HCT116 (cell line): ENCODE measurements at regions not wholly inside any gene's neighbourhood (a gene's known extent, or its start where the extent isn't known, plus 50 kb on each side); places are given as distances from the start of the nearest gene placed in this dataset.

ENCODE experiments used
- ATAC-seq: fragments of 200-7000 bp; cut with Tn5 transposase; 2 replicates; pipeline ENCODE4 v1.9.1; 2020; ENCODE audit warnings: mild to moderate bottlenecking, moderate library complexity
- BruUV-seq: library from RNA; stranded (reverse); fragments of 400-500 nt; replicated peaks from 2 replicates; lab custom pipeline; 2021; lab: Mats Ljungman, UMichigan
- CTCF ChIA-PET: fragments of 300-600 bp; sonication (Branson Sonifier 250); formaldehyde crosslinking; loops from one replicate; lab custom pipeline; 2021; ENCODE audit warnings: antibody characterized with exemption; lab: Charles Lee
- POLR2A ChIA-PET: fragments of 300-600, 350-600 bp; sonication (Branson Sonifier 250); formaldehyde crosslinking; loops from one replicate; lab custom pipeline; 2021; ENCODE audit warnings: antibody characterized with exemption; lab: Charles Lee
- RAD21 ChIA-PET, 2 experiments: fragments of 300-600 bp; sonication (Branson Sonifier 250); formaldehyde crosslinking; loops; one replicate each; lab custom pipeline; 2023; ENCODE audit warnings: low total read pairs in 2 of 2; ENCODE audit not compliant: uncharacterized antibody in 2 of 2, unreplicated experiment in 2 of 2, low non-redundant PET in 1 of 2; lab: Charles Lee
- DNase-seq: peaks from one replicate; pipeline ENCODE4 v3.0.0-alpha.2; 2010; ENCODE audit warnings: low read depth, low spot score
- H2AFZ ChIP-seq: fragments of 200-600 bp; shearing (Covaris generic), sonication (generic); 2 replicates; pipeline ENCODE4 v1.6.1; 2017; ENCODE audit warnings: low read depth, mixed run types, mixed read lengths, antibody characterized with exemption, low read length; ENCODE audit not compliant: poor library complexity, severe bottlenecking
- H3K27ac ChIP-seq: 2 replicates; pipeline ENCODE4 v1.5.1; 2012; ENCODE audit warnings: low read depth, low read length
- H3K27me3 ChIP-seq: fragments of 200-600 bp; sonication (generic); 2 replicates; pipeline ENCODE4 v1.6.1; 2016; ENCODE audit warnings: mixed run types, low read length, mixed read lengths; ENCODE audit not compliant: insufficient read depth
- H3K36me3 ChIP-seq, 2 experiments: fragments of 200-500 bp in 1 of 2; fragments of 200-600 bp in 1 of 2; sonication (Bioruptor generic) in 1 of 2; sonication (generic) in 1 of 2; 2 replicates each; pipeline versions ENCODE4 v1.5.1 to v1.6.1; 2014 to 2016; ENCODE audit warnings: low read length in 2 of 2, inconsistent platforms in 1 of 2, mixed read lengths in 1 of 2, mixed run types in 1 of 2; ENCODE audit not compliant: insufficient read depth in 2 of 2, control insufficient read depth in 1 of 2
- H3K4me1 ChIP-seq, 2 experiments: fragments of 200-600 bp in 1 of 2; sonication (generic) in 1 of 2; 2 replicates each; pipeline versions ENCODE4 v1.5.1 to v1.6.1; 2012 to 2017; ENCODE audit warnings: low read length in 2 of 2, inconsistent platforms in 1 of 2, mild to moderate bottlenecking in 1 of 2, mixed read lengths in 1 of 2, mixed run types in 1 of 2, moderate library complexity in 1 of 2; ENCODE audit not compliant: insufficient read depth in 2 of 2, control insufficient read depth in 1 of 2
- H3K4me2 ChIP-seq: fragments of 200-600 bp; sonication (generic); 2 replicates; pipeline ENCODE4 v1.6.1; 2017; ENCODE audit warnings: mixed run types, low read length, mixed read lengths
- H3K4me3 ChIP-seq, 2 experiments: fragments of 200-600 bp in 1 of 2; sonication (generic) in 1 of 2; replicated peaks in 1 of 2; 2 replicates each; pipeline ENCODE4 v1.5.1; 2011 to 2016; ENCODE audit warnings: low read length in 2 of 2, control low read depth in 1 of 2, low read depth in 1 of 2, mild to moderate bottlenecking in 1 of 2, mixed read lengths in 1 of 2, mixed run types in 1 of 2
- H3K79me2 ChIP-seq: fragments of 200-600 bp; sonication (generic); 2 replicates; pipeline ENCODE4 v1.6.1; 2017; ENCODE audit warnings: mild to moderate bottlenecking, mixed run types, low read length, moderate library complexity, mixed read lengths; ENCODE audit not compliant: insufficient read depth
- H3K9ac ChIP-seq: fragments of 200-600 bp; sonication (generic); 2 replicates; pipeline ENCODE4 v1.6.1; 2016; ENCODE audit warnings: low read length, mixed read lengths
- H3K9me2 ChIP-seq: fragments of 200-600 bp; sonication (generic), shearing (Covaris generic); 2 replicates; pipeline ENCODE4 v1.6.1; 2017; ENCODE audit warnings: mixed run types, mild to moderate bottlenecking, moderate library complexity; ENCODE audit not compliant: insufficient read depth
- H3K9me3 ChIP-seq, 2 experiments: fragments of 200-500 bp in 1 of 2; fragments of 200-600 bp in 1 of 2; sonication (Bioruptor generic) in 1 of 2; sonication (generic) in 1 of 2; 2 replicates each; pipeline ENCODE4 v1.6.1; 2014 to 2017; ENCODE audit warnings: low read length in 2 of 2, mixed read lengths in 2 of 2, inconsistent platforms in 1 of 2, low read depth in 1 of 2, mild to moderate bottlenecking in 1 of 2, mixed run types in 1 of 2, moderate library complexity in 1 of 2; ENCODE audit not compliant: control insufficient read depth in 1 of 2, insufficient read depth in 1 of 2
- H4K20me1 ChIP-seq: fragments of 200-600 bp; sonication (generic), shearing (Covaris generic); 2 replicates; pipeline ENCODE4 v1.6.1; 2017; ENCODE audit warnings: mixed run types, mild to moderate bottlenecking, moderate library complexity; ENCODE audit not compliant: insufficient read depth
- EGR1 ChIP-seq: IDR thresholded peaks from 2 replicates; pipeline ENCODE4 v1.6.1; 2012; ENCODE audit warnings: low read depth
- ELF1 ChIP-seq: IDR thresholded peaks from 2 replicates; pipeline ENCODE4 v1.6.1; 2012; ENCODE audit warnings: low read depth, borderline replicate concordance
- EZH2 ChIP-seq: fragments of 200-600 bp; sonication (generic); IDR thresholded peaks from 2 replicates; pipeline ENCODE4 v1.6.1; 2017; ENCODE audit warnings: antibody characterized with exemption, mixed run types
- JUND ChIP-seq: IDR thresholded peaks from 2 replicates; pipeline ENCODE4 v1.6.1; 2012
- POLR2A ChIP-seq: IDR thresholded peaks from 2 replicates; pipeline ENCODE4 v1.7.0; 2011; ENCODE audit warnings: borderline replicate concordance; ENCODE audit not compliant: insufficient read depth, insufficient read length; ENCODE audit errors: extremely low read depth
- POLR2AphosphoS5 ChIP-seq: IDR thresholded peaks from 2 replicates; pipeline ENCODE4 v1.6.1; 2011; ENCODE audit warnings: mild to moderate bottlenecking, low read depth, low read length, moderate library complexity
- RAD21 ChIP-seq: IDR thresholded peaks from 2 replicates; pipeline ENCODE4 v1.6.1; 2012; ENCODE audit warnings: low read depth, mild to moderate bottlenecking
- SIN3A ChIP-seq: IDR thresholded peaks from 2 replicates; pipeline ENCODE4 v1.6.1; 2012; ENCODE audit warnings: low read depth
- SP1 ChIP-seq: IDR thresholded peaks from 2 replicates; pipeline ENCODE4 v1.6.1; 2012; ENCODE audit warnings: low read depth
- SRF ChIP-seq: IDR thresholded peaks from 2 replicates; pipeline ENCODE4 v1.6.1; 2012; ENCODE audit warnings: low read depth
- TCF7L2 ChIP-seq: IDR thresholded peaks from 2 replicates; pipeline ENCODE4 v1.7.0; 2011; ENCODE audit warnings: borderline replicate concordance, inconsistent platforms; ENCODE audit not compliant: insufficient read depth, insufficient read length; ENCODE audit errors: extremely low read depth
- YY1 ChIP-seq: IDR thresholded peaks from 2 replicates; pipeline ENCODE4 v1.6.1; 2011; ENCODE audit warnings: low read length, low read depth, moderate library complexity, mild to moderate bottlenecking; ENCODE audit not compliant: insufficient replicate concordance; ENCODE audit errors: extremely low read depth
- ZFX ChIP-seq: fragments of 450-650 bp; IDR thresholded peaks from 2 replicates; pipeline ENCODE4 v1.6.1; 2017
- ZNF274 ChIP-seq: fragments of 200-500 bp; sonication (Bioruptor generic); IDR thresholded peaks from 2 replicates; pipeline ENCODE4 v1.6.1; 2014; ENCODE audit warnings: mild to moderate bottlenecking, low read depth, low read length, inconsistent platforms
- intact Hi-C: fragments of 100-400 bp; cut with micrococcal nuclease; formaldehyde crosslinking; loops from 2 replicates; pipeline ENCODE4 v1.10.0; 2022
- TF ChIP-seq, protein P1 (sequence below): IDR thresholded peaks from 2 replicates; pipeline ENCODE4 v1.6.1; 2011; ENCODE audit warnings: mild to moderate bottlenecking, low read length, moderate library complexity; ENCODE audit not compliant: insufficient replicate concordance; ENCODE audit errors: extremely low read depth
- TF ChIP-seq, protein P2 (sequence below): IDR thresholded peaks from 2 replicates; pipeline ENCODE4 v1.6.1; 2012

DNA sequence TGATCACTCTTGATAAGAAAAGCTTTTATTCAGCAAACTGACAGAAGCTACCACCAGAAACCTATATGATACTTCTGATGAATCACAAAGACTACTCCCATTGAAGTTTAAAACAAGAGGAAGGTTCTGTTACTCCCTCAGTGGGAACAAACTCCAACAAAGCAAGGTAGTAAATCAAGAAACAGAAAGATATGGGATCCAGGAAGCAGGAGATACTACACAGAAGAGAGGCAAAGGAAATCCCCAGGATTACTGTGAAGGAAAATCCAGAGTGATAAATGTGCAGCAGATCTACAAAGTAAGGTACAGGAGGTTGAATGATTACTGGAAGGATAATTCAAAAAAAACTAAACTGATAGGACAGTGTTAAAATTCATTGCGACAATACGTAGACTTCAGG is 222.4 kb downstream of the HHIP start:
- TF ChIP-seq TCF7L2, result no peak
- TF ChIP-seq EGR1, result no peak
- TF ChIP-seq RAD21, result no peak
- no peak for TF ChIP-seq ELF1
- TF ChIP-seq ZNF274, result no peak
- no peak for TF ChIP-seq EZH2
- no peak for TF ChIP-seq POLR2AphosphoS5
- no peak for TF ChIP-seq POLR2A
- no peak for TF ChIP-seq YY1
- TF ChIP-seq ZFX, result no peak
- TF ChIP-seq SRF, result no peak
- TF ChIP-seq, protein P1, sequence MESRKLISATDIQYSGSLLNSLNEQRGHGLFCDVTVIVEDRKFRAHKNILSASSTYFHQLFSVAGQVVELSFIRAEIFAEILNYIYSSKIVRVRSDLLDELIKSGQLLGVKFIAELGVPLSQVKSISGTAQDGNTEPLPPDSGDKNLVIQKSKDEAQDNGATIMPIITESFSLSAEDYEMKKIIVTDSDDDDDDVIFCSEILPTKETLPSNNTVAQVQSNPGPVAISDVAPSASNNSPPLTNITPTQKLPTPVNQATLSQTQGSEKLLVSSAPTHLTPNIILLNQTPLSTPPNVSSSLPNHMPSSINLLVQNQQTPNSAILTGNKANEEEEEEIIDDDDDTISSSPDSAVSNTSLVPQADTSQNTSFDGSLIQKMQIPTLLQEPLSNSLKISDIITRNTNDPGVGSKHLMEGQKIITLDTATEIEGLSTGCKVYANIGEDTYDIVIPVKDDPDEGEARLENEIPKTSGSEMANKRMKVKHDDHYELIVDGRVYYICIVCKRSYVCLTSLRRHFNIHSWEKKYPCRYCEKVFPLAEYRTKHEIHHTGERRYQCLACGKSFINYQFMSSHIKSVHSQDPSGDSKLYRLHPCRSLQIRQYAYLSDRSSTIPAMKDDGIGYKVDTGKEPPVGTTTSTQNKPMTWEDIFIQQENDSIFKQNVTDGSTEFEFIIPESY, result no peak
- TF ChIP-seq SP1, result no peak
- TF ChIP-seq SIN3A, result no peak
- no peak for TF ChIP-seq JUND
- TF ChIP-seq, protein P2, sequence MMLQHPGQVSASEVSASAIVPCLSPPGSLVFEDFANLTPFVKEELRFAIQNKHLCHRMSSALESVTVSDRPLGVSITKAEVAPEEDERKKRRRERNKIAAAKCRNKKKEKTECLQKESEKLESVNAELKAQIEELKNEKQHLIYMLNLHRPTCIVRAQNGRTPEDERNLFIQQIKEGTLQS, result no peak
- ChIA-PET RAD21 (no interaction called here), POLR2A (no interaction called here), CTCF (no interaction called here)
- DNase-seq (no peak), ATAC-seq (no peak)
- BruUV-seq, result no TSS peak
- no peaks in the 10 kb centered on the region for H3K27me3 ChIP-seq
- no peaks in the 10 kb centered on the region for H3K9me2 ChIP-seq
- no peak overlapping the region for H3K27ac ChIP-seq
- no peak overlapping the region for H3K4me3 ChIP-seq
- no peaks in the 10 kb centered on the region for H3K36me3 ChIP-seq
- H3K79me2 ChIP-seq, result no peaks in the 10 kb centered on the region
- H3K4me2 ChIP-seq, result no peak overlapping the region
- H4K20me1 ChIP-seq, result no peaks in the 10 kb centered on the region
- H3K4me1 ChIP-seq, result no peaks in the 10 kb centered on the region
- H3K9me3 ChIP-seq, result no peaks in the 10 kb centered on the region
- no peak overlapping the region for H2AFZ ChIP-seq
- H3K9ac ChIP-seq, result no peak overlapping the region
- intact Hi-C loops, result no loop called here
